ENCODE measurements at regions not wholly inside any gene's neighbourhood (a gene's known extent, or its start where the extent isn't known, plus 50 kb on each side); places are given as distances from the start of the nearest gene placed in this dataset.

DNA sequence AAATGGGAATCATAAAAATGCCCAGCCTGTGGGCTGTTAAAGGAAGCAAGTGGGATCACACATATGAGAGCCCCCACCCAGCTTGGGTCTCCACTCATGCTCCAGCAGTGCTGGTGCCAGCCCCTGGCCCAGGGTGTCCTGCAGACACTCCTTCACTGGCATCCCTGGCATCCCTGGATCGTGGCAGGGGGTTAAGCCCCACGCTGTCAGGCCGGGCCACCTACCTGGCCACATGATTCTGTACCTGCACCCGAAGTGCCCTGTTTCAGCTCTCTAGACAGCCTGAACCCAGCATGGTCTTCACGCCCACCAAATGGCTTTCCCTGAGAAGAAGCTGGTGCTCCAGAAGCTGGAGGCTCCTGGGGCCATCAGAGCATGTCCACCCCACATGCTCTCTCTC lies 137.4 kb downstream of the INHBB start:
- BruUV-seq (replicated peaks), result no TSS peak
- Histone ChIP-seq H3K79me2 (ENCODE audit: control insufficient read depth, insufficient read depth, low read length) (no peaks in the 10 kb centered on the region), H4K20me1 (replicated peaks; ENCODE audit: control insufficient read depth, insufficient read depth, low read length) (peaks cover 4% of the 10 kb centered on the region; the same call in 1 of the 2 replicates), H3K4me3 (no peak overlapping the region), H3K9ac (ENCODE audit: insufficient read depth in 1 of 2, low read depth in 2 of 2, low read length in 2 of 2) (no peak overlapping the region), H3K9me3 (replicated peaks; ENCODE audit: control insufficient read depth, insufficient read depth, low read depth, low read length) (no peaks in the 10 kb centered on the region), H3K27ac (ENCODE audit: extremely low read depth, low read depth, low read length) (no peak overlapping the region), H2AFZ (ENCODE audit: low read depth, low read length) (no peak overlapping the region), H3K4me2 (ENCODE audit: insufficient read depth, low read length) (no peak overlapping the region), H3K27me3 (ENCODE audit: control insufficient read depth in 2 of 2, insufficient read depth in 2 of 2, low read length in 2 of 2) (peaks cover 0 to 70% of the 10 kb centered on the region in 2 experiments; a peak in 3 of 5 replicates), H3K9me1 (ENCODE audit: control insufficient read depth, insufficient read depth, low read length) (no peaks in the 10 kb centered on the region), H3K4me1 (replicated peaks in 1 of 2; ENCODE audit: control insufficient read depth in 2 of 2, insufficient read depth in 2 of 2, low read length in 2 of 2) (no peaks in the 10 kb centered on the region), H3K36me3 (ENCODE audit: control insufficient read depth, insufficient read depth, low read length) (no peaks in the 10 kb centered on the region)
- ChIA-PET POLR2A (no interaction called here), CTCF (ENCODE audit: low intra/inter-chr PET ratio) (no interaction called here)
- ATAC-seq, result no peak
- WGBS (ENCODE audit: insufficient coverage, low coverage, missing lambda C conversion rate), result 0% methylated on average over 5 of the region's 5 CpGs
- in situ Hi-C loops (cut with MboI), result no loop called here
- no peak for FAIRE-seq
- no peak for TF ChIP-seq GABPA (tag; conservative IDR thresholded peaks at IDR 0.05; ENCODE audit: low read depth)
- no peak for TF ChIP-seq ZBED1 (IDR thresholded peaks at IDR 0.05)
- TF ChIP-seq SIRT6 (IDR thresholded peaks at IDR 0.05; ENCODE audit: low read depth, low read length), result no peak
- TF ChIP-seq ZNF311 (CRISPR knock-in tag; IDR thresholded peaks at IDR 0.05), result no peak
- TF ChIP-seq, protein P1, sequence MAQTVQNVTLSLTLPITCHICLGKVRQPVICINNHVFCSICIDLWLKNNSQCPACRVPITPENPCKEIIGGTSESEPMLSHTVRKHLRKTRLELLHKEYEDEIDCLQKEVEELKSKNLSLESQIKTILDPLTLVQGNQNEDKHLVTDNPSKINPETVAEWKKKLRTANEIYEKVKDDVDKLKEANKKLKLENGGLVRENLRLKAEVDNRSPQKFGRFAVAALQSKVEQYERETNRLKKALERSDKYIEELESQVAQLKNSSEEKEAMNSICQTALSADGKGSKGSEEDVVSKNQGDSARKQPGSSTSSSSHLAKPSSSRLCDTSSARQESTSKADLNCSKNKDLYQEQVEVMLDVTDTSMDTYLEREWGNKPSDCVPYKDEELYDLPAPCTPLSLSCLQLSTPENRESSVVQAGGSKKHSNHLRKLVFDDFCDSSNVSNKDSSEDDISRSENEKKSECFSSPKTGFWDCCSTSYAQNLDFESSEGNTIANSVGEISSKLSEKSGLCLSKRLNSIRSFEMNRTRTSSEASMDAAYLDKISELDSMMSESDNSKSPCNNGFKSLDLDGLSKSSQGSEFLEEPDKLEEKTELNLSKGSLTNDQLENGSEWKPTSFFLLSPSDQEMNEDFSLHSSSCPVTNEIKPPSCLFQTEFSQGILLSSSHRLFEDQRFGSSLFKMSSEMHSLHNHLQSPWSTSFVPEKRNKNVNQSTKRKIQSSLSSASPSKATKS (CRISPR knock-in tag; IDR thresholded peaks at IDR 0.05), result no peak
- TF ChIP-seq MXI1 (IDR thresholded peaks at IDR 0.05; ENCODE audit: low read depth, low read length), result no peak
- TF ChIP-seq ETV6 (IDR thresholded peaks at IDR 0.05; ENCODE audit: borderline replicate concordance in 1 of 2, low read depth in 2 of 2, low read length in 1 of 2), result no peak
- TF ChIP-seq ETV6 (CRISPR knock-in tag; IDR thresholded peaks at IDR 0.05; ENCODE audit: borderline replicate concordance), result no peak
- TF ChIP-seq NR1H2 (CRISPR knock-in tag; IDR thresholded peaks at IDR 0.05), result no peak
- TF ChIP-seq CHCHD3 (CRISPR knock-in tag; IDR thresholded peaks at IDR 0.05), result no peak
- TF ChIP-seq, protein P2, sequence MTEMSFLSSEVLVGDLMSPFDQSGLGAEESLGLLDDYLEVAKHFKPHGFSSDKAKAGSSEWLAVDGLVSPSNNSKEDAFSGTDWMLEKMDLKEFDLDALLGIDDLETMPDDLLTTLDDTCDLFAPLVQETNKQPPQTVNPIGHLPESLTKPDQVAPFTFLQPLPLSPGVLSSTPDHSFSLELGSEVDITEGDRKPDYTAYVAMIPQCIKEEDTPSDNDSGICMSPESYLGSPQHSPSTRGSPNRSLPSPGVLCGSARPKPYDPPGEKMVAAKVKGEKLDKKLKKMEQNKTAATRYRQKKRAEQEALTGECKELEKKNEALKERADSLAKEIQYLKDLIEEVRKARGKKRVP (CRISPR knock-in tag; IDR thresholded peaks at IDR 0.05), result no peak
- TF ChIP-seq FOSL1 (tag; conservative IDR thresholded peaks at IDR 0.05), result no peak
- TF ChIP-seq CHD4 (IDR thresholded peaks at IDR 0.05; ENCODE audit: insufficient read depth, insufficient replicate concordance, low read depth, low read length, poor library complexity, severe bottlenecking), result no peak
- no peak for TF ChIP-seq NFIC (IDR thresholded peaks at IDR 0.05)
- TF ChIP-seq C11orf30 (IDR thresholded peaks at IDR 0.05; ENCODE audit: low read depth), result no peak
- TF ChIP-seq SNRNP70 (optimal IDR thresholded peaks at IDR 0.05; ENCODE audit: low read depth, low read length), result no peak
- intact Hi-C loops (cut with micrococcal nuclease), result no loop called here
- no peak for DNase-seq (ENCODE audit: extremely low read depth in 1 of 4, low spot score in 3 of 4)
